22Rv1 (cell line): ENCODE measurements at regions not wholly inside any gene's neighbourhood (a gene's known extent, or its start where the extent isn't known, plus 50 kb on each side); places are given as distances from the start of the nearest gene placed in this dataset.

Experiments
- H3K27ac ChIP-seq: fragments of 450-650 bp; 2 replicates; pipeline ENCODE4 v1.5.1; 2017
- ZFX ChIP-seq: fragments of 450-650 bp; IDR thresholded peaks from 2 replicates; pipeline ENCODE4 v1.6.1; 2017; ENCODE audit warnings: antibody characterized with exemption, borderline replicate concordance
- TF ChIP-seq, protein P1 (sequence below): fragments of 450-650 bp; IDR thresholded peaks from 2 replicates; pipeline ENCODE4 v1.5.1; 2017; ENCODE audit warnings: mild to moderate bottlenecking

DNA sequence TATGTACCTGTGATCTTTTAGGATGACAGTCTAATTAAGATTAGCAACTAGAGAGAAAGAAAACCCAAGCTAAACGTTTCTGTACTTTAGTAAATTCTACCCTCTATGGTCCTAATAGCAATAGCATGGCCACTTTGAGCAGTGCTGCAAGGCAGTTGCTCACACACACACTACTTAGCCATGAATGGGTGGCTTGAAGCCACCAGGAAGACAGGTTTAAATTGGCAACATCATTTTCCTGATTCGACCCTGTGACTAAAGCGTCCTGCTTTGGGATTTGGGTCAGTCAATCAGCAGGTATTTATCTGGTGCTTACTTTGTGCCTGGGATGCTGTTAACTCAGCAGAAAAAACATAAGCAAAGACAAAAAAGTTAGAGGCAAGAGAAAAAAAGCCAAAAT, 150.6 kb downstream of the ARRDC3 start:
- no peak for TF ChIP-seq ZFX
- TF ChIP-seq, protein P1, sequence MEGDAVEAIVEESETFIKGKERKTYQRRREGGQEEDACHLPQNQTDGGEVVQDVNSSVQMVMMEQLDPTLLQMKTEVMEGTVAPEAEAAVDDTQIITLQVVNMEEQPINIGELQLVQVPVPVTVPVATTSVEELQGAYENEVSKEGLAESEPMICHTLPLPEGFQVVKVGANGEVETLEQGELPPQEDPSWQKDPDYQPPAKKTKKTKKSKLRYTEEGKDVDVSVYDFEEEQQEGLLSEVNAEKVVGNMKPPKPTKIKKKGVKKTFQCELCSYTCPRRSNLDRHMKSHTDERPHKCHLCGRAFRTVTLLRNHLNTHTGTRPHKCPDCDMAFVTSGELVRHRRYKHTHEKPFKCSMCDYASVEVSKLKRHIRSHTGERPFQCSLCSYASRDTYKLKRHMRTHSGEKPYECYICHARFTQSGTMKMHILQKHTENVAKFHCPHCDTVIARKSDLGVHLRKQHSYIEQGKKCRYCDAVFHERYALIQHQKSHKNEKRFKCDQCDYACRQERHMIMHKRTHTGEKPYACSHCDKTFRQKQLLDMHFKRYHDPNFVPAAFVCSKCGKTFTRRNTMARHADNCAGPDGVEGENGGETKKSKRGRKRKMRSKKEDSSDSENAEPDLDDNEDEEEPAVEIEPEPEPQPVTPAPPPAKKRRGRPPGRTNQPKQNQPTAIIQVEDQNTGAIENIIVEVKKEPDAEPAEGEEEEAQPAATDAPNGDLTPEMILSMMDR: no peak
- H3K27ac ChIP-seq: no peak overlapping the region

DNA sequence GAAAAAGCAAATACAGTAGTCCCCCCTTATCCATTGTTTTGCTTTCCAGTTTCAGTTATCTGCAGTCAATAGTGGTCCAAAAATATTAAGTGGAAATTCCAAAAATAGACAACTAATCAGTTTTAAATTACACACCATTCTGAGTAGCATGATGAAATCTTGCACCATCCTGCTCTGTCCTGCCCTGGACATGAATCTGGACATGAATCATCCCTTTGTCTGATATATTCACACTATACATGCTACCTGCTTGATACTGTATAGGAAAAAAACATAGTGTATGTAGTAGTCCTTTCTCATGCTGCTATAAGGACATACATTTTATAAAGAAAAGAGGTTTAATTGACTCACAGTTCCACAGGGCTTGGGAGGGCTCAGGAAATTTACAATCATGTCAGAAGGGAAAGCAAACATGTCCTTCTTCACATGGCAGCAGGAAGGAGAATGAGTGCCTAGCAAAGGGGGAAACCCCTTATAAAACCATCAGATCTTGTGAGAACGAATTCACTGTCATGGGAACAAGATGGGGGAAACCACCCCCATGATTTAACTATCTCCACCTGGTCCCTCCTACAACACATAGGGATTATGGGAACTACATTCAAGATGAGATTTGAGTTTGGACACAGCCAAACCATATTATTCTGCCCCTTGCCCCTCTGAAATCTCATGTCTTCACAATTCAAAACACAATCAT, 153.9 kb downstream of the ARRDC3 start:
- no peak overlapping the region for H3K27ac ChIP-seq
- TF ChIP-seq, protein P1: no peak
- no peak for TF ChIP-seq ZFX

DNA sequence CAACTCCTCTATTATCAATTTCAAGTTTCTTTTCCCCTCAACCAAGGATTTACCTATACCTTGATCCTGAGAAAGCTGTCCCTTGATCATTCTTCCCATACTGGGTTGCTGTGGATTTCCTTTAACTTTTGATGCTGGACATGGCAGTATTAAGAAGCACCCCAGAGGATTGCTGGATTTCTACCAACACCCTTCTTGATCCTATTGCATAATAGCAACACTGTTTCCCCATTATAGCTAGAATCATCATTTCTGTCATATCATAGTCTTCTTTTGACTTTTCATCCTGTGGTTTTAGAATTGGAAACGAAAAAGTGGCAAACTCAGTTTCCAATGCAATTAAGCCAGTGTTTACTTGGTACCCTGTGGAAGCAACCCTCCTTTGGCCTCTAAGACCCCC, 154.9 kb downstream of the ARRDC3 start:
- TF ChIP-seq, protein P1: no peak
- TF ChIP-seq ZFX: no peak
- H3K27ac ChIP-seq: no peak overlapping the region

- TF ChIP-seq, protein P1: peak; percentile 70
- no peak for TF ChIP-seq ZFX
- no peak overlapping the region for H3K27ac ChIP-seq
Measured at GRCh38 chr5:91225848-91226686, 157.1 kb downstream of the ARRDC3 start.

- TF ChIP-seq, protein P1: no peak
- no peak for TF ChIP-seq ZFX
- no peak overlapping the region for H3K27ac ChIP-seq
Measured at GRCh38 chr5:91224969-91225368, 158.1 kb downstream of the ARRDC3 start.

GRCh38 chr5:91224456-91224855, 158.7 kb downstream of the ARRDC3 start:
- no peak overlapping the region for H3K27ac ChIP-seq
- TF ChIP-seq ZFX: no peak
- TF ChIP-seq, protein P1: no peak

GRCh38 chr5:91223886-91224285, 159.2 kb downstream of the ARRDC3 start:
- no peak overlapping the region for H3K27ac ChIP-seq
- no peak for TF ChIP-seq ZFX
- TF ChIP-seq, protein P1: no peak
